OCI-LY7 (cell line): ENCODE measurements at regions not wholly inside any gene's neighbourhood (a gene's known extent, or its start where the extent isn't known, plus 50 kb on each side); places are given as distances from the start of the nearest gene placed in this dataset.

ENCODE experiments used
- BruUV-seq: library from RNA; stranded (reverse); fragments of 400-500 nt; replicated peaks from 2 replicates; lab custom pipeline; 2021; lab: Mats Ljungman, UMichigan
- CTCF ChIA-PET: fragments of 300-600 bp; sonication (Branson Sonifier 250); formaldehyde crosslinking; loops from one replicate; lab custom pipeline; 2022; ENCODE audit warnings: antibody characterized with exemption; ENCODE audit not compliant: unreplicated experiment; lab: Charles Lee
- POLR2A ChIA-PET: fragments of 300-600 bp; sonication (Branson Sonifier 250); formaldehyde crosslinking; loops from one replicate; lab custom pipeline; 2022; ENCODE audit warnings: antibody characterized with exemption; lab: Charles Lee
- DNase-seq: peaks from one replicate; pipeline ENCODE4 v3.0.0-alpha.2; 2015; ENCODE audit warnings: low spot score
- H2AFZ ChIP-seq: fragments of 200-600 bp; sonication (generic), shearing (Covaris generic); 2 replicates; pipeline ENCODE4 v1.6.1; 2014; ENCODE audit warnings: mild to moderate bottlenecking, antibody characterized with exemption, low read length, moderate library complexity
- H3K27ac ChIP-seq: fragments of 200-600 bp; sonication (generic); 2 replicates; pipeline ENCODE4 v1.5.1; 2014; ENCODE audit warnings: mixed run types, low read depth, mild to moderate bottlenecking, moderate library complexity, low read length, inconsistent platforms; ENCODE audit not compliant: poor library complexity, severe bottlenecking
- H3K36me3 ChIP-seq: fragments of 200-600 bp; sonication (generic); 2 replicates; pipeline ENCODE4 v1.6.1; 2014; ENCODE audit warnings: mild to moderate bottlenecking, antibody characterized with exemption, low read length, moderate library complexity, mixed read lengths; ENCODE audit not compliant: insufficient read depth
- H3K4me1 ChIP-seq: fragments of 200-600 bp; sonication (generic); 2 replicates; pipeline ENCODE4 v1.5.1; 2014; ENCODE audit warnings: mild to moderate bottlenecking, low read length; ENCODE audit not compliant: insufficient read depth, poor library complexity, severe bottlenecking
- H3K4me2 ChIP-seq: fragments of 200-600 bp; sonication (generic); 2 replicates; pipeline ENCODE4 v1.6.1; 2014; ENCODE audit warnings: mild to moderate bottlenecking, low read length
- H3K4me3 ChIP-seq: fragments of 200-600 bp; sonication (generic); 2 replicates; pipeline ENCODE4 v1.5.1; 2014; ENCODE audit warnings: mild to moderate bottlenecking, low read depth, low read length; ENCODE audit not compliant: poor library complexity, severe bottlenecking
- H3K79me2 ChIP-seq: fragments of 200-600 bp; sonication (generic); 2 replicates; pipeline ENCODE4 v1.6.1; 2016; ENCODE audit warnings: low read depth, mild to moderate bottlenecking, low read length, moderate library complexity, mixed read lengths; ENCODE audit not compliant: insufficient read depth
- H3K9me2 ChIP-seq: fragments of 200-600 bp; sonication (generic); 2 replicates; pipeline ENCODE4 v1.6.1; 2016; ENCODE audit warnings: mild to moderate bottlenecking, low read length, mixed read lengths; ENCODE audit not compliant: insufficient read depth
- H3K9me3 ChIP-seq: fragments of 200-600 bp; sonication (generic); 2 replicates; pipeline ENCODE4 v1.6.1; 2014; ENCODE audit warnings: mild to moderate bottlenecking, mixed run types, low read length, mixed read lengths
- H4K20me1 ChIP-seq: fragments of 200-600 bp; sonication (generic); 2 replicates; pipeline ENCODE4 v1.6.1; 2014; ENCODE audit warnings: mild to moderate bottlenecking, antibody characterized with exemption, low read length, moderate library complexity, mixed read lengths; ENCODE audit not compliant: insufficient read depth
- CTCF ChIP-seq: fragments of 200-600 bp; sonication (generic); conservative IDR thresholded peaks from 2 replicates; pipeline ENCODE4 v1.5.1; 2014; ENCODE audit warnings: mild to moderate bottlenecking, antibody characterized with exemption, low read length, moderate library complexity, mixed read lengths
- EZH2phosphoT487 ChIP-seq: fragments of 200-600 bp; sonication (generic); IDR thresholded peaks from 2 replicates; pipeline ENCODE4 v1.6.1; 2018; ENCODE audit warnings: low read depth, borderline replicate concordance, mild to moderate bottlenecking, mixed run types, antibody characterized with exemption, low read length, moderate library complexity, mixed read lengths
- intact Hi-C: fragments of 100-400 bp; cut with micrococcal nuclease; formaldehyde crosslinking; loops from one replicate; pipeline ENCODE4 v1.10.0; 2022; ENCODE audit not compliant: unreplicated experiment

- Histone ChIP-seq H3K9me2 (no peaks in the 10 kb centered on the region), H3K4me2 (no peak overlapping the region), H3K4me3 (no peak overlapping the region), H4K20me1 (no peaks in the 10 kb centered on the region), H3K79me2 (no peaks in the 10 kb centered on the region), H3K27ac (no peak overlapping the region), H3K9me3 (no peaks in the 10 kb centered on the region), H3K36me3 (no peaks in the 10 kb centered on the region), H2AFZ (no peak overlapping the region), H3K4me1 (no peaks in the 10 kb centered on the region)
- BruUV-seq = no TSS peak
- TF ChIP-seq CTCF (no peak), EZH2phosphoT487 (no peak)
- ChIA-PET CTCF (no interaction called here), POLR2A (interaction anchor here (1.6 kb wide), 1 partner anchor 13 kb away, joined by 5 read pairs; no protein-coding TSS in a partner anchor)
- DNase-seq = no peak
- intact Hi-C loops = no loop called here
These were observed 140.7 kb upstream of the TMEM170B start for GRCh38 chr6:11396860-11397259.

GRCh38 chr6:11393713-11394627, 143.6 kb upstream of the TMEM170B start:
- POLR2A ChIA-PET = interaction anchor here (1.1 to 1.7 kb wide), 3 partner anchors 9 to 12 kb away, joined by 3 to 7 read pairs (median 4); no protein-coding TSS in a partner anchor
- no peaks in the 10 kb centered on the region for H3K9me3 ChIP-seq
- no peak for TF ChIP-seq CTCF
- TF ChIP-seq EZH2phosphoT487 = no peak
- no peaks in the 10 kb centered on the region for H3K36me3 ChIP-seq
- H3K4me3 ChIP-seq = no peak overlapping the region
- no peak overlapping the region for H3K27ac ChIP-seq
- H3K4me1 ChIP-seq = no peaks in the 10 kb centered on the region
- no TSS peak for BruUV-seq
- CTCF ChIA-PET = no interaction called here
- H2AFZ ChIP-seq = no peak overlapping the region
- no peak for DNase-seq
- H3K9me2 ChIP-seq = no peaks in the 10 kb centered on the region
- intact Hi-C loops = no loop called here
- H3K4me2 ChIP-seq = no peak overlapping the region
- no peaks in the 10 kb centered on the region for H3K79me2 ChIP-seq
- no peaks in the 10 kb centered on the region for H4K20me1 ChIP-seq
